ENCODE measurements at regions not wholly inside any gene's neighbourhood (a gene's known extent, or its start where the extent isn't known, plus 50 kb on each side); places are given as distances from the start of the nearest gene placed in this dataset.

DNA sequence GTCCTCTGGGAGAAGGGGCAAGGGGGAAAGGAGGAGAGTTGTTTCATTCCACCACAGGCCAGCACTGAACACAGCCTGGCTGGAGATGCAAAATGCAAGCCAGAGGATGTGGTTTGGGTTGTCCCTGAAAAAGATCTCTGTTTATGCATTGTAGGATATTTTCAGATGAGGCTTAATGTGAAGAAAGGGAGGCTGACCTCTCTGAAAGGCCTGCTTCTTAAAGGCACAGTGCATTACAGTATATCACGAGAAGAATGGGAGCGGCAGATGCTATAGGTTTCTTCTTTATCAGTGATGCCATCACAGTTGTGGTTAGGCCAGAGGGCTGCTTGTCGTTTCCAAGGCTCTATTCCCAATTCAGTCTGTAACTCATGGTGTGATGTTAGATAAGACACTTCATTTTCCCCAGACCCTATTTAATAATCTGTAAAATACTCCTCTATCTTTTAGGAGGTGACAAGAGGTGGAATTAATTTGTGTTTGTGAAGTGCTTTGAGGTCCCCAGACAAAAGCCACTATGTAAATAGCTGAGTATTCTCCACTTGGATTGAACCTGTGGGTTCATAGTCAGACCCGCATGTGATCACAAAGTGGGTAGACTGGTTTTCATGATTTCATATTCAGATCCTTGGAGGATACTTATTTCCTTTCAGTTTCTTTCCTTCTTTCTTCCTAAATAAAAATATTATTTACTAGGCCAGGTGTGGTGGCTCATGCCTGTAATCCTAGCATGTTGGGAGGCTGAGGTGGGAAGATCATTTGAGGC, 76.5 kb upstream of the WDR26 start:
- H3K36me3 Mint-ChIP-seq (ENCODE audit: low read depth, unreplicated experiment), result no peaks in the 10 kb centered on the region
- Histone ChIP-seq H3K36me3 (ENCODE audit: insufficient read depth, low read length) (no peaks in the 10 kb centered on the region), H3K4me3 (ENCODE audit: insufficient read depth, low read depth, low read length) (no peak overlapping the region), H3K4me1 (ENCODE audit: insufficient read depth, low read length) (peaks cover 20% of the 10 kb centered on the region), H3K27me3 (ENCODE audit: insufficient read depth, low read length) (no peaks in the 10 kb centered on the region), H3K79me2 (ENCODE audit: insufficient read depth, low read length) (no peaks in the 10 kb centered on the region), H3K4me2 (ENCODE audit: low read length) (peak overlapping the region; percentile 60), H4K20me1 (ENCODE audit: insufficient read depth, low read length) (no peaks in the 10 kb centered on the region), H3K9me3 (ENCODE audit: insufficient read depth, low read depth, low read length) (no peaks in the 10 kb centered on the region), H3K9ac (ENCODE audit: low read length) (peak overlapping the region; percentile 28), H2AFZ (ENCODE audit: low read depth, low read length) (peak overlapping the region; percentile 39), H3K27ac (ENCODE audit: low read depth, low read length) (no peak overlapping the region)
- FAIRE-seq, result no peak
- no peak overlapping the region for H3K27ac Mint-ChIP-seq (ENCODE audit: unreplicated experiment)
- H3K4me1 Mint-ChIP-seq (ENCODE audit: low read depth, unreplicated experiment), result peaks cover 19% of the 10 kb centered on the region
- peak; percentile 62 for DNase-seq (ENCODE audit: low read depth)
- H3K9me3 Mint-ChIP-seq (ENCODE audit: unreplicated experiment), result no peaks in the 10 kb centered on the region
- H3K27me3 Mint-ChIP-seq (ENCODE audit: low read depth, unreplicated experiment), result no peaks in the 10 kb centered on the region
- TF ChIP-seq EZH2 (IDR thresholded peaks at IDR 0.05; ENCODE audit: insufficient read depth, low read length) (no peak), CTCF (IDR thresholded peaks at IDR 0.05; ENCODE audit: insufficient read depth, low read depth, low read length) (no peak)
- no peak overlapping the region for H3K4me3 Mint-ChIP-seq (ENCODE audit: unreplicated experiment)

DNA sequence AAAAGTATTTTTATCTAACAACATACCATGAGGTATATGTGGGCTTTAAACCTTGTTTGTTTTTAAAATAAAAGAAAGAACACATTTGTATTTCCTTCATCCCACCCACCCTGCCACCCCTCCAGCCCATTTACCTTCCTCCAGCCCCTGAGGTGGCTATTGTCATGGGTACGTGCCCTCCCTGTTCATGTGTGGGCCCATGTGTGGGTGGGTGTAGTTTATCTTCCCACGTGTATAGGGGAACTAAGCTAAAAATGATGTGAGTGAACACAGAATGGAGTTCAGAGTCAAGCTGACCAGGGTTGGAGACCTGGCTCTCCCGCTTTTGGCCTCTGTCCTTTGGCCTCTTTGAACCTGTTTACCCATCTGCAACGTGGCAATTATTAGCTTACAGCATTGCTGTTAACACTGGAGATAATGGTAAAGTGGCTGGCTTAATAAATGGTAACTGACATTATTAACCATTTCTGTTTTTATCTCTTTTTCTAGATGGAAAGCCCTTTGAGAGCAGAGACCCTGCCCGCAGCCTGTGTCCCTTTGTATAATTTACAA, 78.1 kb upstream of the WDR26 start:
- FAIRE-seq, result no peak
- no peaks in the 10 kb centered on the region for H3K27me3 Mint-ChIP-seq (ENCODE audit: low read depth, unreplicated experiment)

More for the DNA sequence above, 78.1 kb upstream of the WDR26 start:
- Histone ChIP-seq H4K20me1 (ENCODE audit: insufficient read depth, low read length) (no peaks in the 10 kb centered on the region), H3K36me3 (ENCODE audit: insufficient read depth, low read length) (no peaks in the 10 kb centered on the region), H2AFZ (ENCODE audit: low read depth, low read length) (no peak overlapping the region), H3K27me3 (ENCODE audit: insufficient read depth, low read length) (no peaks in the 10 kb centered on the region), H3K4me1 (ENCODE audit: insufficient read depth, low read length) (peaks cover 26% of the 10 kb centered on the region), H3K9me3 (ENCODE audit: insufficient read depth, low read depth, low read length) (no peaks in the 10 kb centered on the region), H3K4me2 (ENCODE audit: low read length) (no peak overlapping the region), H3K27ac (ENCODE audit: low read depth, low read length) (no peak overlapping the region), H3K4me3 (ENCODE audit: insufficient read depth, low read depth, low read length) (no peak overlapping the region), H3K9ac (ENCODE audit: low read length) (no peak overlapping the region), H3K79me2 (ENCODE audit: insufficient read depth, low read length) (no peaks in the 10 kb centered on the region)
- peaks cover 14% of the 10 kb centered on the region for H3K4me1 Mint-ChIP-seq (ENCODE audit: low read depth, unreplicated experiment)
- H3K9me3 Mint-ChIP-seq (ENCODE audit: unreplicated experiment), result no peaks in the 10 kb centered on the region
- DNase-seq (ENCODE audit: low read depth), result no peak
- no peak overlapping the region for H3K4me3 Mint-ChIP-seq (ENCODE audit: unreplicated experiment)
- H3K27ac Mint-ChIP-seq (ENCODE audit: unreplicated experiment), result no peak overlapping the region
- TF ChIP-seq EZH2 (IDR thresholded peaks at IDR 0.05; ENCODE audit: insufficient read depth, low read length) (no peak), CTCF (IDR thresholded peaks at IDR 0.05; ENCODE audit: insufficient read depth, low read depth, low read length) (no peak)
- H3K36me3 Mint-ChIP-seq (ENCODE audit: low read depth, unreplicated experiment), result no peaks in the 10 kb centered on the region

All from astrocyte (in vitro differentiated cells and primary cell).